Thyroid gland (tissue), 4 donors: ENCODE measurements at regions not wholly inside any gene's neighbourhood (a gene's known extent, or its start where the extent isn't known, plus 50 kb on each side); places are given as distances from the start of the nearest gene placed in this dataset.

ENCODE experiments used
- CTCF ChIP-seq, 6 experiments: fragments of 200-600 bp in 3 of 6; fragments of 450-650 bp in 3 of 6; sonication (generic) in 3 of 6; IDR thresholded peaks; one replicate each; pipeline ENCODE4 v1.5.1; 2016 to 2019; ENCODE audit warnings: antibody characterized with exemption in 6 of 6, mild to moderate bottlenecking in 2 of 6, inconsistent platforms in 1 of 6, moderate library complexity in 1 of 6
- POLR2A ChIP-seq, 2 donors: fragments of 450-650 bp; IDR thresholded peaks; one replicate each; pipeline ENCODE4 v1.6.1; 2017; ENCODE audit warnings: antibody characterized with exemption in 2 of 2, mild to moderate bottlenecking in 2 of 2, moderate library complexity in 1 of 2

DNA sequence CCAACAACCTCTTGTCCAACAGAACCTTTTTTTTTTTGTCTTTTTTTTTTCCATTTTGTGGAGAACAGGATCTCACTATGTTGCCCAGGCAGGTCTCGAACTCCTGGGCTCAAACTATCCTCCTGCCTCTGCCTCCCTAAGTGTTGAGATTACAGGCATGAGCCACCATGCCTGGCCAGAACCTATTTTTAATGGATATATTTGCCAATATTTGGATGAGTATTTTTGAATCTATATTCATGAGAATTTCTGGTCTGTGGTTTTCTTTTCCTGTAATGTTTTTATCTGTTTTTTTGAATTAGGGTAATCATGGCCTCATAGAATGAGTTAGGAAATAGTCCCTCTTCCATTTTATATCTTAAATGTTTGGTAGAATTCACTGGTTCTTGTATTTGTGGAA, 70.4 kb upstream of the RET start:
- TF ChIP-seq CTCF (IDR thresholded peaks at IDR 0.05) = no peak
- TF ChIP-seq POLR2A (IDR thresholded peaks at IDR 0.05) = no peak
